ENCODE measurements at regions not wholly inside any gene's neighbourhood (a gene's known extent, or its start where the extent isn't known, plus 50 kb on each side); places are given as distances from the start of the nearest gene placed in this dataset.

DNA sequence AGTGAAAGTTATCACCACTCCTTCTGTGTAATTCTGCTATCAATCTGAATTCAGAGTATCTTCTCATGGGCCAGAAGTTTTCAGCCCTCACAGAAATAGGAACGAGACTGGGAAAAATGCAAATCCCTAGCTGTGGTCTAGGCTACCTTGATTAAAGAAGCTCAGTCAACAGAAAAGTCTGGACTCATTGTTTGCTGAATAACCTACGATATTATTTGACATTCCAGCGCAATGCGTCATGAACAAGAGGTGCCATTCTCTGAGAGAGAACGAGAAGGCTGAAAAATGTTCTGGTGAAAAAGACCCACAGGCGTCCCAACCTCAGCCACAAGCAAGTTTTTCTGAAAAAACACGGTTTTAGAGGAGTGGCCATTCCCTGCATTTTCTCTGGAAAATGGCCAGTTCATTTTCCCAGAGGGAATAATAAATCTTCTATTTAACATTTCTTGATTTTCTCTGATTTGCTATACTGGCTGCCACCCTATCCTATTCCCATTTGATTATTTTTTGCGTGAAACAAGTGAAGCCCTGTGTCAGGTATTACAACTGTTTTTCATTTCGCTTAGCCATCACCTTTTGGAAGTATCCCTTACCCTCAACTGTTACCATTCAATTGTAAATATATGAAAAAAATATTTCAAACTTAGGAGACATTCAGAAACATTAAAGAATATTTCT is 1117.6 kb upstream of the PRKX start:
- intact Hi-C loops (cut with DNase I), result no loop called here
- no peak for DNase-seq (ENCODE audit: low spot score)

DNA sequence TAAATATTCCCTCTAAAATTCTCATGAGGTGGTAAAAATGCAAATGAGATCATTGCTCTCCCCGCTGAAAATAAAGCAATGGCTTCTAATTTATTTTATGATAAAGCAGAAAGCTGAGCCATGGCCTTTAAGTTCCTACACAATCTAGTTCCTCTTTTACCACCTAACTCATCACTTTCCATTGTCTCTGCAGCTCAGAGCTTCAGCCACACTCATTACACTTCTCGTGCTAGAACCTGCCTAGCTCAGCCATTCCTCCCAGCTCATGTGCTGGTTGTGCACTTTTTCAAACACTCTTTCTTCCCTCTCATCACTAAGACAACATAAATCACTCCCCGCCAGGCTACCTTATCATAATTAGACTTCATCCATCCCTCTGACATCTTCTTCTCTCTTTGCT is 1112.1 kb upstream of the PRKX start:
- intact Hi-C loops (cut with DNase I), result no loop called here
- DNase-seq (ENCODE audit: low spot score), result no peak

- intact Hi-C loops (cut with DNase I), result no loop called here
- DNase-seq (ENCODE audit: low spot score), result no peak
Observed at GRCh38 chrX:4809571-4809970, 1096.1 kb upstream of the PRKX start.

- no peak for DNase-seq (ENCODE audit: low spot score)
- intact Hi-C loops (cut with DNase I), result no loop called here
Observed at GRCh38 chrX:4805502-4805901, 1092.1 kb upstream of the PRKX start.

DNA sequence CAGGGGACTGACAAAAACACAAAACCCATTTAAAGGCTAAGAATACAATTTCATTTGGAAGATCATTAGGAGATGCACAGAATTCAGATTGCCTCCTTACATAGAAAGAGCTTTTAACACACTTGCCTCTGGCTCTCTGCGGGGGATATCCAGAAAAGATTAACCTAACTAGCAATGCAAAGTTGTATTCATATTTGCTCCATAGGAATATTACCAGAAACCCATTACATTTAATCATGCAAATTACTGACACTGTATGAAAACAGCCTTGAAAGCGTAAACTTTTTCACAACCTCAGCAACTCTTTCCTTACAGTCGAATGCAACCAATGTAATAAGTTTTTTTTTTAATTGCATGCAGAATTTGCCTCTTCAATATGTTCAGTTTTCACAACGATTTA is 1087.3 kb upstream of the PRKX start:
- intact Hi-C loops (cut with DNase I), result no loop called here
- no peak for DNase-seq (ENCODE audit: low spot score)

GRCh38 chrX:4787971-4788370 is 1074.5 kb upstream of the PRKX start:
- no peak for DNase-seq (ENCODE audit: low spot score)
- intact Hi-C loops (cut with DNase I), result no loop called here

GRCh38 chrX:4764888-4765287 is 1051.4 kb upstream of the PRKX start:
- DNase-seq (ENCODE audit: low spot score), result no peak
- intact Hi-C loops (cut with DNase I), result no loop called here

DNA sequence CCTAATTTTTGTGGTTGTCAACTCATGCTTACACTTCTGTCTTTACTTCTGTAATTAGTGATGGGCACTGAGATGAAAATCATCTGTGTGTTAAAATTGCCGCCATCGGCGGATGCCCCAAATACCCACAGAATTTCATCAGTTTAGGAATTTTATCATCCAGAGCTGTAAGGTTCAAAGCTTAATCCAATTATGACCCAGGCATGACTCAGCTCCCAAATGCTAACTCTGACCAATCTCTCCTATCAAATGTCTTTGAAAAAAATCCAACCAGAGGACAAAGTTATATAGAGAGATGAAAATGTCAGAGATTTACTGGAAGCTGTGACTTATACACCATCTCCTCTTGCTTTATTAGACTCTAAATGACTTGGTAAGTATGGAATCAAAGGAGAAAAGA is 1048.7 kb upstream of the PRKX start:
- intact Hi-C loops (cut with DNase I), result no loop called here
- no peak for DNase-seq (ENCODE audit: low spot score)

- no peak for DNase-seq (ENCODE audit: low spot score)
- intact Hi-C loops (cut with DNase I), result no loop called here
Observed at GRCh38 chrX:4754878-4755604, 1041.6 kb upstream of the PRKX start.

DNA sequence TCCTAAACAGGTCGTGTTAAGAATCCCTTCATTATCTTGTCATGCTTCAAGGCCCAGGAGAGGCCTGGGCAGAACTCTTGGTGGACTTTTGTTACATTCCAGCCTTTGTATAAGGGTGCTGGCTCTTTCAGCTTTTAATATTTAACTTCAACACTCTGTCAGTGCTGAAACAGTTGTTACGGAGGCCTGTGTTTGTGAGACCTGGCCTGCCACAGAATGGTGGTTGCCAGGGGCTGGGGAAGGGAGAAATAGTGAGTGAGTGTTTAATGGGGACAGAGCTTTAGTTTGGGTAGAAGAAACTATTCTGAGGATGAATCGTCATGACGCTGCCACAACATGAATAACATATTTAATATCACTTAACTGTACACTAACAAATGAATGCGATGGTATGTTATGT is 1027.6 kb upstream of the PRKX start:
- DNase-seq (ENCODE audit: low spot score), result no peak
- intact Hi-C loops (cut with DNase I), result no loop called here

GRCh38 chrX:4735299-4735698 is 1021.9 kb upstream of the PRKX start:
- intact Hi-C loops (cut with DNase I), result no loop called here

DNA sequence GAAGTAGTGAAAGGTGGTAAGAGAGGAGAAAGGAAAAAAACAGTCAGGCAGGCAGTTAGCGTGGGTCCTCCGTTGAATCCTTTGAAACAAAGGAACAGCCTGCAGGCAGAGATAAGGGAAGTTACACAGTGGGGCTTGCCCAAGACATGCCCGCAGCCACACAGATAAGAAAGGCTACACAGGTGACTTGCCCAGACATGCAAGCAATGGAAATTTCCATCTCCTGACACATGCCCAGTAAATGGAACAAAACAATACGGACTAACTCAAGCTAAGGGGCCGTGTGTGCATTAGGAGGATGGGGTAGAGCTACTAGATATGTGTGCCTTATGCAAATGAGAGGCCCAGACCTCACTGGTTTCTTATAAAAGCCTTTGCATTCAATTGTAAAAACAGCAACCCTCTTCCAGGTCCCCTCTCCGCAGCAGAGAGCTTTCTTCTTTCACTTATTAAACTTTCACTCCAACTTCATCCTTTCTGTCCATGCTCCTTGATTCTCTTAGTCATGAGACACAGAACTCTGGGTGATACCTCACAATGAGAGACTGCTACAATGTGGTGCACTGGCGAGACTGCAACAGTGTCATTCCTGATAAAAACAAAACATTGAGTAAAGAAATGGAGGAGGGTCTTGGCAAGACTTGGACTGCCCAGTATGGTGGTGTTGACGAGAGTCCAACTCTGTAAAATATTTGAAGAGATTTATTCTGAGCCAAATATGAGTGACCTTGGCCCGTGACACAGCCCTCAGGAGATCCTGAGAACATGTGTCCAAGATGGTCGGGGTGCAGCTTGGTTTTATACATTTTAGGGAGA is 997.4 kb upstream of the PRKX start:
- intact Hi-C loops (cut with DNase I), result no loop called here

More at GRCh38 chrX:4735299-4735698, 1021.9 kb upstream of the PRKX start:
- DNase-seq (ENCODE audit: low spot score), result no peak

DNA sequence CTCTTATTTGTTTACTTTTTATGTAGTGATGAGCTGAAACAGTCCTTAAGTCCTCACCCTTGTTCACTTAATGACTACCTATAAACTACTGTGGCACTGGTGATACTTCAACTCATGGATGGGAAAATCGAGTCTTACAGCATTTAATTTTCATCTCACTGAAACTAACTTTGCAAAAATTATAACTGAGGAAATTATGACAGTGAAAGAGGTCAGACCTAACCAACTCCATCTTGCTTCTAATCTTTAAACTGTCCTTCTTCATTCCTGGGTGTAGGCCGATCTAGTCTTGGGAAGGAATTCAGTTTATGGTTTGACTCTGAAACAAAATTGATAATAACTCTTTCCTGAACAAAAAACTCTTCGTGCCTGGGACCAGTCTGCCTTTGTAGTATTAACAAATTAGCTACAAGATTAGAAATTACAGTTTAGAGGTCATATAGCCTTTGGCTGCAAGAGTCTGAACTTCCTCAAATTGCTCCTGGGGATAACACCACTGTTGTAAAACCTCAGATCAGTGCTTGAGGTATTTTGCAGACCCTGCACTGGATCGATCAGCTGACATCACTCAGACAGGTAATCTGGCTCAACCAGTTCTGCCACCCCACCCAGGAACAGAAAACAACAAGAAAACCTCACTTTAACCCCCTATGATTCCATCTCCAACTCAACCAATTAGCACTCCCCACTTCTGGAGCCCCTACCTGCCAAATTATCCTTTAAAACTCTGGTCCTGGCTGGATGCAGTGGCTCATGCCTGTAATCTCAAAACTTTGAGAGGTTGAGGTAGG is 995.7 kb upstream of the PRKX start:
- no peak for DNase-seq (ENCODE audit: low spot score)
- intact Hi-C loops (cut with DNase I), result no loop called here

More for the DNA sequence above, 997.4 kb upstream of the PRKX start:
- no peak for DNase-seq (ENCODE audit: low spot score)

GRCh38 chrX:4706961-4707360 is 993.5 kb upstream of the PRKX start:
- intact Hi-C loops (cut with DNase I), result no loop called here
- no peak for DNase-seq (ENCODE audit: low spot score)

DNA sequence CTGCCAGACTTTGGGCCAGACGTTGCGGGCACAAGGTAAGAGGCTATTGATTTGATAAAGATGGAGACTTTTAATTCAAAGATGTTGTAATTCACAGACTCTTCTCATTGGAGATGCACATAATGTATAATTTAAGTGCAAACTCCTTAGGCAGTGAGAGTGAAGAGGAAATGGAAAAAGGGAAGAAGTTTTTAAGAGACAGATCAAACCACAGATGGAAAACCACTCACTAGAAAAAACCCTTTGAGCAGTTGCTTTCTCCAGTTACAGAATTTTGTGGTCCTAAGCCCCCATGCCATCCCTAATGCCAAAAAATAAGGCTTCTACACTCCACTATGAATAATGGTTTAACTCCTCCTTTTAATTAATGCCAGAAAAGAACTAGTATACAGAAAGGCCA is 977.1 kb upstream of the PRKX start:
- intact Hi-C loops (cut with DNase I), result no loop called here
- no peak for DNase-seq (ENCODE audit: low spot score)

GRCh38 chrX:4682636-4683035 is 969.2 kb upstream of the PRKX start:
- intact Hi-C loops (cut with DNase I), result no loop called here
- no peak for DNase-seq (ENCODE audit: low spot score)

- no peak for DNase-seq (ENCODE audit: low spot score)
- intact Hi-C loops (cut with DNase I), result no loop called here
Observed at GRCh38 chrX:4675686-4676300, 962.3 kb upstream of the PRKX start.

DNA sequence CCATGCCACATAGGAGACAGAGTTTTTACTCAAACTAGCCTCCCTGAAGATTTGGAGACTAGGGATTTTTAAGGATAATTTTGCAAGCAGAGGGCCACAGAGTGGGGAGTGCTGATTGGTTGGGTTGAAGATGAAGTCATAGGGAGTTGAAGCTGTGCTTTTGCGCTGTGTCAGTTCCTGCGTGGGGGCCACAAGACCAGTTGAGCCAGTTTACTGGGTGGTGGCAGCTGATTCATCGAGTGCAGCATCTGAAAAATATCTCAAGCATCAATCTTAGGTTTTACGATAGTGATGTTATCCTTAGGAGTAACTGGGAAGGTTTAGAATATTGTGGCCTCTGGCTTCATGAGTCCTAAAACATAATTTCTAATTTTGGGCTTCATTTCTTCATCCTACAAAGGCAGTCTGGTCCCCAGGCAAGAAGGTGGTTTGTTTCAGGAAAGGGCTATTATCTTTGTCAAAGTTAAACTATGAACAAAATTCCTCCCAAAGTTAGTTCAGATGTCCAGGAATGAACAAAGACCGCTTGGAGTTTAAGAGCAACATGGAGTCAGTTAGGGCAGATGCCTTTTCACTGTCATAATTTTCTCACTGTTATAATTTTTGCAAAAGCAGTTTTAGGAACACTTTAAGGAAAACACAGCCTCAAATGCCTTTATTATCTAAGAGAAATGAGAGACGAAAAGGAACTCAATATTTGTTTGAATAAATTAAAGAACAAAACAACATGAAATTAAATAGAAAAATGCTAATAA is 960.8 kb upstream of the PRKX start:
- intact Hi-C loops (cut with DNase I), result no loop called here
- no peak for DNase-seq (ENCODE audit: low spot score)

- intact Hi-C loops (cut with DNase I), result no loop called here
Observed at GRCh38 chrX:4671344-4671743, 957.9 kb upstream of the PRKX start.

More at GRCh38 chrX:4671344-4671743, 957.9 kb upstream of the PRKX start:
- no peak for DNase-seq (ENCODE audit: low spot score)
